Uterus (tissue), 2 donors: ENCODE measurements at regions not wholly inside any gene's neighbourhood (a gene's known extent, or its start where the extent isn't known, plus 50 kb on each side); places are given as distances from the start of the nearest gene placed in this dataset.

ENCODE experiments used
- POLR2A ChIP-seq, 2 donors: fragments of 450-650 bp; IDR thresholded peaks; one replicate each; pipeline ENCODE4 v1.6.1; 2016; ENCODE audit warnings: antibody characterized with exemption in 2 of 2, mild to moderate bottlenecking in 1 of 2, moderate library complexity in 1 of 2
- TF ChIP-seq, protein P1 (sequence below), 4 experiments: fragments of 200-600 bp in 2 of 4; fragments of 450-650 bp in 2 of 4; sonication (generic) in 2 of 4; IDR thresholded peaks; one replicate each; pipeline ENCODE4 v1.5.1; 2016 to 2019; ENCODE audit warnings: antibody characterized with exemption in 4 of 4, mild to moderate bottlenecking in 2 of 4, moderate library complexity in 1 of 4

DNA sequence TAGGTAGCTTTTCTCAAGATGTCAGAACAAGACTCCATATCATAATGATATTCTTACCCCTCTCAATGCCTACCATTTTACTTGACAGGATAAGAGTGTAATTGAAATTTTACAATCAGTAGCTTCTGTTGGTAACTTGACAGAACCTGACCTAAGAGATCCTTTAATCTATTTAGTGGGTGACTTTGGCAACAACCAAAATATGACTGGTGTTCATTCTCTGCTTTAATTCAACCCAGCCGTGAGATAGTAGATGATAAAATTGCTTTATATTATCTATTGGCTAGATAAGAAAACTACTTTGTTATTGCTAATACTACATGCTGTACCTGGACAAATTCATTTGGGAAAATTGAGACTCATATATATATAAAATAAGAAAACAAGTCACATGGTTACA is 770.2 kb upstream of the NXPH2 start:
- TF ChIP-seq POLR2A (IDR thresholded peaks at IDR 0.05) = no peak
- TF ChIP-seq, protein P1, sequence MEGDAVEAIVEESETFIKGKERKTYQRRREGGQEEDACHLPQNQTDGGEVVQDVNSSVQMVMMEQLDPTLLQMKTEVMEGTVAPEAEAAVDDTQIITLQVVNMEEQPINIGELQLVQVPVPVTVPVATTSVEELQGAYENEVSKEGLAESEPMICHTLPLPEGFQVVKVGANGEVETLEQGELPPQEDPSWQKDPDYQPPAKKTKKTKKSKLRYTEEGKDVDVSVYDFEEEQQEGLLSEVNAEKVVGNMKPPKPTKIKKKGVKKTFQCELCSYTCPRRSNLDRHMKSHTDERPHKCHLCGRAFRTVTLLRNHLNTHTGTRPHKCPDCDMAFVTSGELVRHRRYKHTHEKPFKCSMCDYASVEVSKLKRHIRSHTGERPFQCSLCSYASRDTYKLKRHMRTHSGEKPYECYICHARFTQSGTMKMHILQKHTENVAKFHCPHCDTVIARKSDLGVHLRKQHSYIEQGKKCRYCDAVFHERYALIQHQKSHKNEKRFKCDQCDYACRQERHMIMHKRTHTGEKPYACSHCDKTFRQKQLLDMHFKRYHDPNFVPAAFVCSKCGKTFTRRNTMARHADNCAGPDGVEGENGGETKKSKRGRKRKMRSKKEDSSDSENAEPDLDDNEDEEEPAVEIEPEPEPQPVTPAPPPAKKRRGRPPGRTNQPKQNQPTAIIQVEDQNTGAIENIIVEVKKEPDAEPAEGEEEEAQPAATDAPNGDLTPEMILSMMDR (IDR thresholded peaks at IDR 0.05) = no peak
